DOHH2 (cell line): ENCODE measurements at regions not wholly inside any gene's neighbourhood (a gene's known extent, or its start where the extent isn't known, plus 50 kb on each side); places are given as distances from the start of the nearest gene placed in this dataset.

ENCODE experiments used
- H3F3A ChIP-seq: fragments of 200-600 bp; sonication (generic), shearing (Covaris generic); 2 replicates; pipeline ENCODE4 v1.6.0; 2016; ENCODE audit warnings: antibody characterized with exemption, mild to moderate bottlenecking; ENCODE audit not compliant: control insufficient read depth, insufficient read depth
- H3K27ac ChIP-seq: fragments of 200-600 bp; sonication (generic); 2 replicates; pipeline ENCODE4 v1.5.1; 2014; ENCODE audit warnings: low read depth, mild to moderate bottlenecking, low read length, moderate library complexity
- H3K27me3 ChIP-seq: fragments of 200-600 bp; sonication (generic); 2 replicates; pipeline ENCODE4 v1.6.1; 2014; ENCODE audit warnings: mild to moderate bottlenecking, low read length, mixed read lengths; ENCODE audit not compliant: control insufficient read depth
- H3K36me3 ChIP-seq: fragments of 200-600 bp; sonication (generic); 2 replicates; pipeline ENCODE4 v1.6.1; 2014; ENCODE audit warnings: mild to moderate bottlenecking, low read length, moderate library complexity, mixed read lengths; ENCODE audit not compliant: control insufficient read depth
- H3K4me1 ChIP-seq: fragments of 200-600 bp; sonication (generic); 2 replicates; pipeline ENCODE4 v1.6.1; 2014; ENCODE audit warnings: mild to moderate bottlenecking, low read length, mixed read lengths; ENCODE audit not compliant: control insufficient read depth
- H3K4me2 ChIP-seq: fragments of 200-600 bp; sonication (generic); 2 replicates; pipeline ENCODE4 v1.6.0; 2014; ENCODE audit warnings: mild to moderate bottlenecking, low read length, moderate library complexity
- H3K4me3 ChIP-seq: fragments of 200-600 bp; sonication (generic); 2 replicates; pipeline ENCODE4 v1.5.1; 2014; ENCODE audit warnings: mild to moderate bottlenecking, low read length, mixed read lengths
- H3K79me2 ChIP-seq: fragments of 200-600 bp; sonication (generic); 2 replicates; pipeline ENCODE4 v1.6.1; 2014; ENCODE audit warnings: mild to moderate bottlenecking, low read length, mixed read lengths; ENCODE audit not compliant: control insufficient read depth
- H3K9me2 ChIP-seq: fragments of 200-600 bp; sonication (generic); replicated peaks from 2 replicates; pipeline ENCODE4 v1.6.1; 2014; ENCODE audit warnings: mild to moderate bottlenecking, low read length, mixed read lengths; ENCODE audit not compliant: control insufficient read depth
- H3K9me3 ChIP-seq: fragments of 200-600 bp; sonication (generic); 2 replicates; pipeline ENCODE4 v1.6.1; 2014; ENCODE audit warnings: antibody characterized with exemption, low read length, mixed read lengths; ENCODE audit not compliant: control insufficient read depth, insufficient read depth
- H4K20me1 ChIP-seq: fragments of 200-600 bp; sonication (generic); 2 replicates; pipeline ENCODE4 v1.6.0; 2014; ENCODE audit warnings: low read depth, mild to moderate bottlenecking, antibody characterized with exemption, low read length, moderate library complexity; ENCODE audit not compliant: control insufficient read depth, insufficient read depth
- EZH2phosphoT487 ChIP-seq: fragments of 200-600 bp; sonication (generic); IDR thresholded peaks from 2 replicates; pipeline ENCODE4 v1.6.1; 2017; ENCODE audit warnings: borderline replicate concordance, mild to moderate bottlenecking, antibody characterized with exemption, low read length, moderate library complexity, mixed read lengths
- TF ChIP-seq, protein P1 (sequence below): fragments of 200-600 bp; sonication (generic); IDR thresholded peaks from one replicate; pipeline ENCODE4 v1.5.1; 2014; ENCODE audit warnings: antibody characterized with exemption, mild to moderate bottlenecking, low read depth, low read length; ENCODE audit not compliant: poor library complexity, severe bottlenecking

DNA sequence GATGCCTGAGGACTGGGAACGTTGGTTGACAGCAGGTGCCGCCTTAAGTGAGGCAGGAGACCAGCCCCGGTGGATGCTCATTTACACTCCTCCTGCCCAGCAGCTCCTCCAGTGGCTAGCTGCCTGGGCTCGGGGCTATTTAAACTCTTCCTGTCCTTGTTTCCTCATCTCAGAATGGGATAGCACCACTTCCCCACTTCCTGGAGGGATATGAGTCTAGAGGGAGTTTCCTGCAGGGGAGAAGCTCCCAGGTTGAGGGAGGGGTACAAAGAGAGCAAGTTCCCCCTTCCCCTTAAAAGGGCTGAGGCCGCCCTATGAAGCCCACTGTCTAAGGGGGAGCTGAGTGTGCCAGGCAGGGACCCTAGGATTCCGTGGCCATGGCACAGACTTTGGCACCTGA lies 311.2 kb downstream of the AACS start:
- Histone ChIP-seq H3K9me3 (no peaks in the 10 kb centered on the region), H3K4me3 (no peak overlapping the region), H3K27me3 (peaks cover 8% of the 10 kb centered on the region), H4K20me1 (no peaks in the 10 kb centered on the region), H3F3A (no peaks in the 10 kb centered on the region), H3K4me1 (no peaks in the 10 kb centered on the region), H3K79me2 (no peaks in the 10 kb centered on the region), H3K36me3 (no peaks in the 10 kb centered on the region), H3K4me2 (no peak overlapping the region), H3K27ac (no peak overlapping the region), H3K9me2 (no peaks in the 10 kb centered on the region)
- TF ChIP-seq EZH2phosphoT487, result no peak
- TF ChIP-seq, protein P1, sequence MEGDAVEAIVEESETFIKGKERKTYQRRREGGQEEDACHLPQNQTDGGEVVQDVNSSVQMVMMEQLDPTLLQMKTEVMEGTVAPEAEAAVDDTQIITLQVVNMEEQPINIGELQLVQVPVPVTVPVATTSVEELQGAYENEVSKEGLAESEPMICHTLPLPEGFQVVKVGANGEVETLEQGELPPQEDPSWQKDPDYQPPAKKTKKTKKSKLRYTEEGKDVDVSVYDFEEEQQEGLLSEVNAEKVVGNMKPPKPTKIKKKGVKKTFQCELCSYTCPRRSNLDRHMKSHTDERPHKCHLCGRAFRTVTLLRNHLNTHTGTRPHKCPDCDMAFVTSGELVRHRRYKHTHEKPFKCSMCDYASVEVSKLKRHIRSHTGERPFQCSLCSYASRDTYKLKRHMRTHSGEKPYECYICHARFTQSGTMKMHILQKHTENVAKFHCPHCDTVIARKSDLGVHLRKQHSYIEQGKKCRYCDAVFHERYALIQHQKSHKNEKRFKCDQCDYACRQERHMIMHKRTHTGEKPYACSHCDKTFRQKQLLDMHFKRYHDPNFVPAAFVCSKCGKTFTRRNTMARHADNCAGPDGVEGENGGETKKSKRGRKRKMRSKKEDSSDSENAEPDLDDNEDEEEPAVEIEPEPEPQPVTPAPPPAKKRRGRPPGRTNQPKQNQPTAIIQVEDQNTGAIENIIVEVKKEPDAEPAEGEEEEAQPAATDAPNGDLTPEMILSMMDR, result no peak

DNA sequence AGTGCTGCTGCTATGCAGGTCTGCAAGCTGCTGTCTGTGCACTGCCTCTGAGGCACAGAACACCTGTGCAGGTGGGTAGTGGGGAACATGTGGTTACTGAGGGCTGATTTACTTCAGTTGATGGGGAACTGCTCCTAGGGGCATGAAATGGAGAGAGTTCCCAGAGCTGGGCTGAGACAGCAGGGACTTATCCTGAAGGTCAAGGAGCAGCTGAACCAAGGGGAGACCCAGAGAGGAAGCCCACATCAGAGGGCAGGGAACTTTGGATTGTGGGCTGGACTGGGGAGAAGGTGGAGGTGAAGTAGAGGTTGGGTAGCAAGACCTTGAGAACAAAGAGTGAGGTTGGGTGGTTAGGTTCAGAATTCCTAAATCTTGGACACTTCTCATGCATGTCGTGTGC lies 311.9 kb downstream of the AACS start:
- Histone ChIP-seq H3K4me2 (no peak overlapping the region), H3K9me2 (no peaks in the 10 kb centered on the region), H3K4me3 (no peak overlapping the region), H3K4me1 (no peaks in the 10 kb centered on the region), H4K20me1 (no peaks in the 10 kb centered on the region), H3K36me3 (no peaks in the 10 kb centered on the region), H3K79me2 (no peaks in the 10 kb centered on the region), H3F3A (no peaks in the 10 kb centered on the region), H3K27me3 (peaks cover 8% of the 10 kb centered on the region), H3K27ac (no peak overlapping the region), H3K9me3 (no peaks in the 10 kb centered on the region)
- TF ChIP-seq EZH2phosphoT487, result no peak
- TF ChIP-seq, protein P1, result no peak

DNA sequence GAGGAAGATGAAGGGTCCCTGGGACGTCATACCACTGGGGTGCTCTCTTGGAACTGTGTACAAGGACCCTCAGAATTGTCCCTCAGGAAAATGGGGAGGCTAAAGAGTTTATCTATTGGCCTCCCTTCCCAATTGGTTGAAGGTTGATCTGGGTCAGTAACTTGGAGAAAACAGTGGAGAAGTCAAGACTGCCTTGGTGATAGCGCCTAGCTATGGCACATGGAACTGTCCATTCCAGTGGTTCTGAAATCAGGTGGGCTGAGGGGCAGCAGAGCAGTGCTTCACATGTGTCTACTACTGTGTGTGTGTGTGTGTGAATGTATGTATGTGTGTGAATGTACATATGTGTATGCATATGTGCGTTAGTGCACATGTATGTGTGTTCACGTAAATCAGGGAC lies 316.1 kb downstream of the AACS start:
- no peak overlapping the region for H3K4me2 ChIP-seq

More for the DNA sequence above, 316.1 kb downstream of the AACS start:
- H3K36me3 ChIP-seq, result no peaks in the 10 kb centered on the region
- H4K20me1 ChIP-seq, result no peaks in the 10 kb centered on the region
- TF ChIP-seq EZH2phosphoT487, result no peak
- TF ChIP-seq, protein P1, result no peak
- no peaks in the 10 kb centered on the region for H3K9me3 ChIP-seq
- peaks cover 10% of the 10 kb centered on the region for H3K27me3 ChIP-seq
- H3F3A ChIP-seq, result no peaks in the 10 kb centered on the region
- no peak overlapping the region for H3K4me3 ChIP-seq
- H3K4me1 ChIP-seq, result no peaks in the 10 kb centered on the region
- no peak overlapping the region for H3K27ac ChIP-seq
- no peaks in the 10 kb centered on the region for H3K79me2 ChIP-seq
- H3K9me2 ChIP-seq, result no peaks in the 10 kb centered on the region
